GM20000 (cell line): ENCODE measurements at regions not wholly inside any gene's neighbourhood (a gene's known extent, or its start where the extent isn't known, plus 50 kb on each side); places are given as distances from the start of the nearest gene placed in this dataset.

Source experiments
- DNase-seq: peaks from one replicate; pipeline ENCODE4 v3.0.0; 2012; ENCODE audit warnings: low spot score
- TF ChIP-seq, protein P1 (sequence below): IDR thresholded peaks from 2 replicates; pipeline ENCODE4 v1.5.1; 2012; ENCODE audit warnings: mild to moderate bottlenecking, control low read depth; ENCODE audit errors: extremely low read depth, missing control alignments

DNA sequence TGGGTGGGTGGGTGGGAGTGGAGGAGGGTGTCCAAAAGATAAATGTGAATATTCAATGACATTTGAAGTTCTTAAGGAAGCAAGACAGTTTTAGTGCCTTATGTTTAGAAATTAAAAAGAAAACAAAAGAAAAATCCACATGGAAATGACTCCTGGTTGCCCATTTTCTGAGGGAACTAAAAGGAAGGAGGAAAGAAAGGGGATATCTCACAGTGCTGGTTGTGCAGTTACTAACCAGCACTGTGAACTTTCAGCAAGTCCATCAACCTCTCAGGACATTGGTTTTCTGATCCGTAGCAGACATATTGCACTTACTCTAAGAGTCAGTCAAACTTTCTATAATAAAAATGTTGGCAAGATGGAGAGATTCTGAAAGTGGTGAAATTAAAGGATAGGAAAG is 431.0 kb upstream of the CLINT1 start:
- TF ChIP-seq, protein P1, sequence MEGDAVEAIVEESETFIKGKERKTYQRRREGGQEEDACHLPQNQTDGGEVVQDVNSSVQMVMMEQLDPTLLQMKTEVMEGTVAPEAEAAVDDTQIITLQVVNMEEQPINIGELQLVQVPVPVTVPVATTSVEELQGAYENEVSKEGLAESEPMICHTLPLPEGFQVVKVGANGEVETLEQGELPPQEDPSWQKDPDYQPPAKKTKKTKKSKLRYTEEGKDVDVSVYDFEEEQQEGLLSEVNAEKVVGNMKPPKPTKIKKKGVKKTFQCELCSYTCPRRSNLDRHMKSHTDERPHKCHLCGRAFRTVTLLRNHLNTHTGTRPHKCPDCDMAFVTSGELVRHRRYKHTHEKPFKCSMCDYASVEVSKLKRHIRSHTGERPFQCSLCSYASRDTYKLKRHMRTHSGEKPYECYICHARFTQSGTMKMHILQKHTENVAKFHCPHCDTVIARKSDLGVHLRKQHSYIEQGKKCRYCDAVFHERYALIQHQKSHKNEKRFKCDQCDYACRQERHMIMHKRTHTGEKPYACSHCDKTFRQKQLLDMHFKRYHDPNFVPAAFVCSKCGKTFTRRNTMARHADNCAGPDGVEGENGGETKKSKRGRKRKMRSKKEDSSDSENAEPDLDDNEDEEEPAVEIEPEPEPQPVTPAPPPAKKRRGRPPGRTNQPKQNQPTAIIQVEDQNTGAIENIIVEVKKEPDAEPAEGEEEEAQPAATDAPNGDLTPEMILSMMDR = no peak
- DNase-seq = no peak

- TF ChIP-seq, protein P1 = no peak
Observed at GRCh38 chr5:158288272-158288657, 429.3 kb upstream of the CLINT1 start.

GRCh38 chr5:158287643-158288271 is 428.8 kb upstream of the CLINT1 start:
- no peak for DNase-seq
- TF ChIP-seq, protein P1 = no peak

More at GRCh38 chr5:158288272-158288657, 429.3 kb upstream of the CLINT1 start:
- DNase-seq = no peak

DNA sequence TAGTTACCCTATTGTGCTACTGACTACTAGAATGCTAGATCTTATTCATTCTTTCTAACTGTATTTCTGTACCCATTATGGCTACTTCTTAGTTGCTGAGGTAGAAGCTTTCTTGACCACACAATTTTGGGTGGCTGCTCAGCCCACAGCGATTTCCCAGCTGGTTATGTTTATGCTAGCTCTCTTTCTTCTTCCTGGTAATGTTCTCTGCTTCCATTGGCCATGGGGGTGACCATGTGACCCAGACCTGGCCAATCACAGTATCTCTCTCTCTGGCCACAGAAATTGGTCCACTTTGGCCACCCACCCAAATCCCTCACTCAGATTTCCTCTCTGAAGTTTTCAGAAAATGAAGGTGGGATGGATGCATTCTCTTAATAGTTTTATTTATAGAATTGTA is 427.9 kb upstream of the CLINT1 start:
- TF ChIP-seq, protein P1 = no peak
- DNase-seq = no peak

DNA sequence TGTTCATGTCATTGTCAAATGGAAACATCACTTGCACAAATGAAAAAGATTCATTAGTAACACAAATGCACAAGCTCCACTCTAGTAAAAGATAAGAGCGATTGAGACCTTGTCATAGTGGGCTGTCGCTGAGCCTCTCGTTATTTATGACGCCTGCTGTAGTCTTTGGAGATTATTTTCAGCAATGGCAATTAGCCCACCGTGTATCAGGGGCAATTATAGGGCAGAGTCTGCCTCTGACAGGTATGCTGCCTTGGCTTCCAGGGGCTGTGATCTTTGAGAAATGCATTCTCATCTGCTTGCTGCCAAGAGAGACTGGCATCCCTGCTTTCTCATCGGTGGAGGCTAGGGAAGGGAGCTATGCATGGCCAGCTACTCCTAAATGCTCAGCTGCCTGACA is 426.8 kb upstream of the CLINT1 start:
- TF ChIP-seq, protein P1 = no peak
- no peak for DNase-seq

DNA sequence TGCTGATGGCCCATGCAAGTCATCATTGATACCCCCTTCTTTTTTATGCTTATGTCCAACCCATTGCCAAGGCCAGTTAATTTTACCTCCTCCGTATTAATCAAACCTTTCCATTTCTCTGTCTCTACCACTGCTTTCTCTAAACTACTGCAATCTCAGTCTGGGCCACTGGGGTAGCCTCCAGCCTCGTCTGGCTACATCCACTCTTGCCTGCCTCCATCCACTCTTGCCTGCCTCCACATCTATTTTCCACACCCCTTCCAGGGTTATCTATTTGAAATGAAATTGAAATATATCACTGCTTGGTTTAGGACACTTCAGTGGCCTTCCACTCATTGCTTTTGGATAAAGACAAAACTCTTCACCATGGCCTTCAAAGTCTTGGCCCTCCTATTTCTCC is 425.3 kb upstream of the CLINT1 start:
- no peak for DNase-seq
- TF ChIP-seq, protein P1 = no peak

- TF ChIP-seq, protein P1 = no peak
- no peak for DNase-seq
Observed at GRCh38 chr5:158283397-158283796, 424.5 kb upstream of the CLINT1 start.
